ENCODE measurements at regions not wholly inside any gene's neighbourhood (a gene's known extent, or its start where the extent isn't known, plus 50 kb on each side); places are given as distances from the start of the nearest gene placed in this dataset.

DNA sequence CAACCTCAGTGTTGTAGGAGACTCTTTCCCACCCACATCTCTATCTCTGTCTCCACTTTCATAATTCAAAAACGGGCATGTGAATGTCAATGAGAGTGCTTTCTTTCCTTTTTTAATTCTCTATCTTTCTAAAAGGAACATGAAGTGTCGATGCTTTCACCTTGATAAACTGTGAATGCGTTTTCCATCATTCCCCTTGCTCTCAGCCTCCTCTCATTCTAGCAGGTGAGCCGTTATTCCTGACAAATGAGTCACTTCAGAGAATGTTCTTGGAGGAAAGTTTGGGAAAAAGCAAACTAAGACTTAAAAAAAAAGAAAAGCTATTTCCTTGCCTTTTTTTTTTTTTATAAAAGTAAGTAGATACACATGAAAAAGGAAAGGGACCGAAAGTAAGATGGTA is 226.0 kb upstream of the C1orf87 start:
- in situ Hi-C loops (cut with MboI; ENCODE audit: low pct_unique_long_range_greater_than_20kb, low sequenced_read_pairs) = no loop called here

DNA sequence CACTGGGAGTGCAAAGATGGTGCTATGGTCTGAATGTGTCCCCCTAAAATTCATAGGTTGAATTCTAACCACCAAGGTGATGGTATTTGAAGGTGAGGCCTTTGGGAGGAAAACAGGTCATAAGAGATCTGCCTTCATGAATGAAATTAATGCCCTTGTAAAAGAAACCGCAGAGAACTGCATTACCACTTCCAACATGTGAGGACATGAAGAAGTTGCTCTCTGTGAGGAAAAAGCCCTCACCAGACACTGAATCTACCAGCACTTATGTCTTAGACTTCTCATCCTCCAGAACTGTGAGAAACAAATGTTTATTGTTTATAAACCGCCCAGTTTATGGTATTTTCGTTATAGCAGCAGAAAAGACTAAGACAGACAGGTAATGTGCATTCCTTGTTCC is 224.7 kb upstream of the C1orf87 start:
- in situ Hi-C loops (cut with MboI; ENCODE audit: low pct_unique_long_range_greater_than_20kb, low sequenced_read_pairs) = no loop called here
- no peak for DNase-seq

More for the DNA sequence above, 226.0 kb upstream of the C1orf87 start:
- DNase-seq = no peak

DNA sequence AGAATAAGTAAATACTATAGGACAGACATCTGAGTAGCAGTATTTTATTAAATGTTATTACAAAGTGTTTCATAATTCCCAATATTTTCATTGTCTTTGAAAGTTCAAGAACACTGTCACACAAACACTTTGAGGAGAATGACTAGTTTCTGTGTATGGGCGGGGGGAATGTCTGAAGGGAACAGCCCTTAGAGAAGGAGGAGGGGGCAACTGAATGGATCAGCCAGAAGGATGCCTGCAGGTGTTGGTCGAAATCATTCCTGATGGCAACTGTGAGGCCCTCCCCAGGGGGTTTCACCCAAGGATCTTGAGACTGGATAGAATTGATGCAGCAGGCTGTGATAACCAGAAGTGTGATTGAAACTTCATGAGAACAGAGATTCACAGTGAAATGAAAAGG is 223.2 kb upstream of the C1orf87 start:
- no peak for DNase-seq
- in situ Hi-C loops (cut with MboI; ENCODE audit: low pct_unique_long_range_greater_than_20kb, low sequenced_read_pairs) = no loop called here

DNA sequence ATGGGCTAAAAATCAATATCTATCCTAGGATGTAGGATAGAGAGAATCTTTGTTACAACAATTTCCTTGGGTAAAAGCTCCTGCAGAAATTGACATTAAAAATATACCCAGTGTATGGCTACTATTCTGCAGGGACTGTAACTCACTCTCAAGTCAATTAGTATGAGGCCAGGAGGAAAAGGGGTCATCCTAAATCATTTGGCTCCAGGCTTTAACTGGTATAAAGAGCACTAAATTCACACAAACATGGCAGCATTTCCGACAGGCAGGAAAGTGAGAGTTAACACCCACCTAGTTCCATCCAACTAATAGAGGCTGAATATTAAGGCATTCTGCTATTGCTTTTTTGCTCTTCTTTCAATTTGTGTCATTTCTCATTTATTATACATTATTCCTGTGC is 218.6 kb upstream of the C1orf87 start:
- in situ Hi-C loops (cut with MboI; ENCODE audit: low pct_unique_long_range_greater_than_20kb, low sequenced_read_pairs) = no loop called here
- DNase-seq = no peak

DNA sequence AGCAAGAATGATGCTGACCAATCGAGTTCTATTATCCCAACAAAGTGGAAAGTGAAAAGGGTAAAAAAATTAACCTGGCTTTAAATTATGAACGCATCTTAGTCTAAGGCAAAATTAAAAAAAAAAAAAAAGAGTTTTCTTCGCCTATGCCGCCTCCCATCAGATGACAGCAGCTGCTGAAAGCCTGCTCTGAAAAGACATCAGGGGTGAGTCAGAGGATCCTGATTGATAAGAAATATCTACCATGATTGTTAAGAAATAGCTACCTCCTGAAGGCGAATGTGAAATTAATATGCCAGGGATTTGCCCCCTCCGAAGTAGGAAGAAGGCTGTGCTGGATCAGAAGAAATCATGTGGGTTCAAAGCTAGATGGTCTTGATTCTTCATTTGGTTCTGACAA is 216.8 kb upstream of the C1orf87 start:
- DNase-seq = no peak
- in situ Hi-C loops (cut with MboI; ENCODE audit: low pct_unique_long_range_greater_than_20kb, low sequenced_read_pairs) = no loop called here

DNA sequence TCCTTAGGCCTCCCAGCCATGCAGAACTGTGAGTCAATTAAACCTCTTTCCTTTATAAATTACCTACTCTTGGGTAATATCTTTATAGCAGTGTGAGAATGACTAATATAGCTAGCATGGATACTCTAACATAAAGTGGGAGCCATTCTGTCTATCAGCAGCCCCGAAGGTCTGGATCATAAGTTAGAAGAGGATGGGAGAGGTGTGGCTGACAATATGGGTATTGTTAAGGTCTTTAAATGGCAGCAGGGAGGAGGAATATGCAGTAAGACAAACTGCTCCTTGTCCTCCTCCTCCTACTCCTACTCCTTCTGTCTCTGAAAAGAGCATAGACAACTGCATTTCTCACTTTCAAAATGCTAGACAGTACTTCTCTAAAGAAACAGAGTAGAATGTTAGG is 214.0 kb upstream of the C1orf87 start:
- no peak for DNase-seq
- in situ Hi-C loops (cut with MboI; ENCODE audit: low pct_unique_long_range_greater_than_20kb, low sequenced_read_pairs) = no loop called here

DNA sequence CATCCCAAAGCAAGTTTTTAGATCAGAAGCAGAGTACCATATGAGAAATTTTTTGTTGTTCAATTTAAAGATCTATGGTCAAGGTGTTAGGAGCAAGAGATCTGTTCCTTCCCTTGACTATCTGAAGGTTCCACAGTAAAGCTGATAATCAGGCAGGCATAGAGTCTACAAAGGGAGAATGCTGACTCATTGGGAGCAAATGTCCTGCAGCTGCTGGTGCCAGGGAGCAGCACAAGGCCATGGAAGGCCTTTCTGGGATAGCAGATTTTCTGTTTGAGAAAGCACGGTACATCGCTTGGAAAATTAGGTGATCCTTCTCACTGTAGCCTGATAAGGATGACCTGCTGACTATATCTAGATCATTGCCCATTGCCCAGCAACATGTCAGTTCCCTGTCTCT is 210.1 kb upstream of the C1orf87 start:
- no peak for DNase-seq
- in situ Hi-C loops (cut with MboI; ENCODE audit: low pct_unique_long_range_greater_than_20kb, low sequenced_read_pairs) = no loop called here

DNA sequence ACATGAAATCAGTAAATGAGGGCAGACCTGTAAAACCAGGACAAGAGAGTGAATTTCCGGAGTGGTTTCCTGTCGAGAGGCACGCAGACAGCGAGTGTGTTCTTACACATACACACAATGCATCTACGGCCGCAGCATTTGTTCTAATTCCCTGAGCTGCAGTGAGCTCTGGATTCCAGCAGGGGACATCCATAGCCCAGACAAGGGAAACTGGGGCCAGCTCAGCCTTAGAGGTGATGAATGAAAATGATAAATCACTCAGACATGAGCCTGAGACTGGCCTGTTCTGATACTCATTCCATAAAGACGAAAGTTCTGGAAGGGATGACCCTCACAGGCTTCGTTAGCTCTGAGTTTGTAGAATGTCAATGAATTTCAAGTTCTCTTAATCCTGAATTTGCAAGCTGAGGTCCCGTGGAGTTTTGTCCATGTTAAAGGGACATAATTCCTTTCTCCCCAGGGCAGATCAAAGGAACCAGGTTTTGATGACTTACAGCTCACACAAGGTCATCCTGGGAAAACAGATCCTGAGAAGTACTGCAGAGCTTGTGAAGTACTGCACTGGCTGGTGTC is 207.9 kb upstream of the C1orf87 start:
- in situ Hi-C loops (cut with MboI; ENCODE audit: low pct_unique_long_range_greater_than_20kb, low sequenced_read_pairs) = no loop called here
- peak; percentile 69 for DNase-seq

DNA sequence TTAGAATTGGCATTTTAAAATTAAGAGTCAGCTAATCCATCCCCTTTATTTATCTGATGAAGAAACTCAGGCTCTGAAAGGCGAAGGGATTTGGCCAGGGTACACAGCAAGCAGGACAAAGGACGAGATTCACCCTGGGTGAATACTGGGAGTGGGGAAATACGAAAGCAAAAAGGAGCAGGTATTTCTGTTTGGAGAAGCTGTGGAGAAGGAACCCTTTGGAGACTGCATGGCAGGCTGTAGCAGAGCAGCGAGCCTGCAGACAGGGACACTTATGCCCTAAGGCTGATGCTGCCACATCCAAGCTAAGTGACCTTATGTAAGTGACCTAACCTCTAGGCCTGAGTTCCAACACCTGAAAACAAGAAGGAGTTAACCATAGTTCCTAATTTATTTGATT is 207.2 kb upstream of the C1orf87 start:
- in situ Hi-C loops (cut with MboI; ENCODE audit: low pct_unique_long_range_greater_than_20kb, low sequenced_read_pairs) = no loop called here
- peak; percentile 1 for DNase-seq

DNA sequence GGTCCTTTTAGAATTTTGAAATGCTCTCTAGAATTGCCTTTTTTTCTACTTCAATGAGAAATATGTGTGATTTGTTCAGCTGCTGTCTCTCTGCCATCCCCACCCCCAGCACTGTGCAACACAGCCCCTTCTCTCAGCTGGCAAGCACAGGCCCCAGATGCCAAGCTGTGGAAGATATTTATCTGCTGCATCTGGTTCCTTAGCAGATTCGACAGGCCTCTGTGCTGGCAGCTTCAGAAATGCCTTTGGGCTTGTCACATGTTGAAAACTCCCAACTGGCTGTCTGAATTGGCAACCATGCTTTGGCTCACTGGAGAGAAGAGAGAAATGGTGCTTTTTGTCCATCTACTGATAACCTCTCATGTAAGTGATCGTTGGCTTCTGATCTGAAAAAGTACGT is 206.7 kb upstream of the C1orf87 start:
- DNase-seq = no peak
- in situ Hi-C loops (cut with MboI; ENCODE audit: low pct_unique_long_range_greater_than_20kb, low sequenced_read_pairs) = no loop called here

DNA sequence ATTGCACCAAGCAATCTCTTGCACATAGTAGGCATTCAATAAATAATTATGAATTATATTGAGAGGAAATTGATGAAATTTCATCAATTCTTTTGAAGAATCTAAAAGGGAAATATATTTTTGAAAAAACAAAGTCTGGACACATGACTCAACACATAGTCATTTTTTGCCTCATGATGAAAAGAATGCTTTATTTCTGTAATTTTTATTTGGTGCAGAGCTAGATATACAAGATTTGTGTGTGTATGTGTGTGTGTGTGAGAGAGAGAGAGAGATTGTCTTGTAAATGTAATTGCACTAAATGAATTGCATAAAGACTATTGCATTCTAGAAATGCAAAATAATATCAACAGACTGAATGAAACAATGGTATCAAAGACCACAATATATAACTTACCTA is 206.2 kb upstream of the C1orf87 start:
- in situ Hi-C loops (cut with MboI; ENCODE audit: low pct_unique_long_range_greater_than_20kb, low sequenced_read_pairs) = no loop called here

DNA sequence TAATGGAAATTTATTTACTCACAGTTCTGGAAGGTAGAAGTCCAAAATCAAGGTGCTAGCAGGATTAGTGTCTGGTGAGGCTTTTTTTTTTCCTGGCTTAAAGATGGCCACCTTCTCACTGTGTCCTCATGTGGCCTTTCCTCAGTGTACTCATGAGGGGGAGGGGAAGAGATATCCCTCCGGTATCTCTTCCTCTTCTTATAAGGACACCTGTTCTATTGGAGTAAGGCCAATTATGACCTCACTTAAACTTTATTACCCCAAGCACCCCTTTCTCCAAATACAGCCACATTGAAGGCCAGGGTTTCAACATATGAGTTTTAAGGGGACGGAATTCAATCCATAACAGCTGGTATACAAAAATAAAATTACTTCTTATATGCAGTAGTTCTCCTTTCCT is 203.7 kb upstream of the C1orf87 start:
- DNase-seq = no peak
- in situ Hi-C loops (cut with MboI; ENCODE audit: low pct_unique_long_range_greater_than_20kb, low sequenced_read_pairs) = no loop called here

More for the DNA sequence above, 206.2 kb upstream of the C1orf87 start:
- DNase-seq = no peak

DNA sequence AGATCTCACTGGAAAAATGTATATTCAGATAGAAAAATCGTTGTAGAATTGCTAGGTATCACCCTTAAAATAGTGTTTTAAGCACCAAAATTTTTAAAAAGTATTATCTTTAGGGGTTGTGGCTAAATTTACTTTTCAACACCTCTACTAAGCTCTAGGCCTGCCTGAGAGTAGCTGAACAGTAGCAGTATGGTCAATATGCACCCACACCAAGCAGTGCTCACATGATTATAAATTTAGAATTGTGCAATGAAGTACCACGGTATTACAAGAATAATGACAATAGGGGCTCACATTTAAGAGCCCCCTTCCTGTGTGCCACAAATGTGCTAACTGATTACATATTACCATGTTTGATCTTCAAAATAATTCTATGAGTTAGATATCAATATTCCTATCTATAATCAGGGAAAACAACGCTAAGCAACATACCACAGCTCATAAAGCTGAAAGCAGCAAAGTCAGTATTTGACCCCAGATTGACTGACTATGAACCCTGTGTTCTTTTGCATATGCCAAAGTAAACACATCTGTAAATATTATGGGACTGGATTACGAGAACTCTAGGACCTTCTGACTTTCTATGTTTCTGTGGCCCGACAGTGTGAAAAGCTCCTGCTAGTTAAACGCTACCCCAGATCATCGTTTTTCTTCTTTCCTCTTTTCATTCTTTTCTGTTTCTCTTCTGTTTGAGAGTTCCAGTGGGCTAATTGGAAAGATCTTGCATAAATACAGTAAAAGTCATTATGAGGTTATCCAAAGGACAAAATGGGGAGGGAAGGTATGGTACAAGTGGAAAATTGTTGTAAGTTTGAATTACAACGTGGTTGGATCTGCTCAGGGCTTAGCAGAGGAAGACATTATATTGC is 201.1 kb upstream of the C1orf87 start:
- no peak for DNase-seq
- in situ Hi-C loops (cut with MboI; ENCODE audit: low pct_unique_long_range_greater_than_20kb, low sequenced_read_pairs) = no loop called here

DNA sequence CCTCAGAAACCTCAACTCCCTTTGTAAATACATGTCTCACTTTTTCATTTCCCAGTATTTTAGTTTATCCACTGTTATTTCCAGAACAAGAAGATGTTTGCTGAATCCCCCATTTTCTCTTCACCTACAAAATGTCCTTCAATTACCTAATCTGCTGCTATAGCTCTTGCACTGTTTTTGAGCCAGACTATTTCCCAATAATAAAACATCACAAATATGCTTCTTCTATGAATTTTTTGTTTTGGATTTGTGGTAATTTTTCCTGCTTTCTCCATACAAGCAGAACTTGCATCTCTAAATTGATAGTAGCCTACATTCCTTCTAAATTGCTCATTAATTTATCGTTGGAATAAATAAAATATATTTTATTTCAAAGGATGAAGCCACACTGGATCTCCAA is 199.6 kb upstream of the C1orf87 start:
- in situ Hi-C loops (cut with MboI; ENCODE audit: low pct_unique_long_range_greater_than_20kb, low sequenced_read_pairs) = no loop called here
- DNase-seq = no peak

DNA sequence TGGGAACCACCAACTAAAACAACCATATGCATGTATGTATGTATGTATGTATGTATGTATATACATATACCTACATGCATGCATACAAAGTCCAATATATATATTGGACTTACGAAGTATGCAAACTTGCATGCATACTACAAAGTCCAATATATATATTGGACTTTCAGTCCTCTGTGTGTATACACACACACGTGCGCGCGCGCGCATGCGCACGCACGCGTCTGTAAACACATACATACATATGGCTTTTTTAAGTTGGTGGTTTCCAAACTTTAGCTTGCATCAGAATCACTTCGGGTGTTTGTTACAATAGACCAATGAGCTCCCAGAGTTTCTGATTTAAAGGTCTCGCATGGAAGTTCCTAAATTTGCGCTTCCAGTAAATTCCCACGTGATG is 197.5 kb upstream of the C1orf87 start:
- in situ Hi-C loops (cut with MboI; ENCODE audit: low pct_unique_long_range_greater_than_20kb, low sequenced_read_pairs) = no loop called here
- DNase-seq = no peak

DNA sequence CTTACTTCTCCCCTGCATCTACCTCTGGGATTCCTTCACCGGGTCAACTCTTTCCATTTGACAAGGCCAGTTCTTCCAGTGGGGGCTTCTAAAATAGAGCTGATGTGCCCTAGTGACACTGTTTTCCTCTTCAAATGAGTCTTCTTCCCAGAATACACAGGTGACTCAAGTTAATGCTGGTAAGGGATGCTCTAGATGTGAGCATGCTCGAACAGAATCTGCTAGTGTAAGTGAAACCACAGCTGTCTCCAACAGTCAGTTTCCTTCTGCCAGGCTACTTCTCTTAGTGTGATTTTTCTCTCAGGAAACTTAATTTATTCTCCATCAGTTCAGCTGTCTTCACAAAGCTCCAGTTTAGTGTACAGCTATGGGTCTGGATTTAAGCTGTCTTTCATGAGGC is 194.9 kb upstream of the C1orf87 start:
- in situ Hi-C loops (cut with MboI; ENCODE audit: low pct_unique_long_range_greater_than_20kb, low sequenced_read_pairs) = no loop called here
- no peak for DNase-seq

DNA sequence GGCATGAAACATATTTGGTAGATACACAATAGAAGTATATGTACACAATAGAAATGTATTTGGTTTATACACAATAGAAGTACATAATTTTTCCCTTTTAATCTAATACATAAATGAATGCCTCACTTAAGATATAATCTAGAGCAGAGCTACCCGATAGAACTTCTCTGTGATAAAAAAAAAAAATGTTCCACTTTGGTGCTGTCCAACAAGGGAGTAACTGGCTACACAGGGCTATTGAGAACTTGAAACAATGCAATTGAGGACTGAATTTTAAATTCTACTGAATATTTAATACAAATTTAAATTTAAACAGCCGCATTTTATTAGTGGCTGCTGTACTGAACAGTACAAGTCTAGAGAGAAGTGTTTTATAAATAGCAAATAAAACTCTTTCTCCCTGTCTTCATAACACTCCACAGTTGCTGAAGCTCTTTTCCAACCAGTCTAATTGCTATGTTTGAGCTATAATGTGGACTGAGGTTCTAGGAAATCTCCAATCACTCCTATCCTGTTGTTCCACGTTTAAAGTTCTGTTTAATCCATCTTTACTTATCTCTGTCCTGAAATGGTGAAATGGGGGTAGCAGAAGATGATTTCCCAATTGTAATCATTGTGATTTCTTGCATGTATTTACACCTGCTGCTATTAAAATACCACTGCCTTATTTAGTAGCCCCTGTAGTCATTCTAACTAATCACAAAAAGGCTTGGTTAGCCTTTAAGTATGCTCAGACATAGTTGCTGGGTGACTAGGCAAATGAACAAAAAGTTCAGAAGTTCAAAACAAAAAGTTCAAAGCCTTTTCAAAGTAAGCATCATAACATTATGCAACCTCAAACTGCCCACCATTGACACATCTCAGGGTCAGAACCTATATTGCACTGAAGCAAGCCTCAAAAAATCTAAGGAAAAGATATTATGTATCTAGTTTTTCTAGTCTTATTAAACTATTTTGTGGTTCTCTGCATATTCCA is 192.3 kb upstream of the C1orf87 start:
- DNase-seq = no peak
- in situ Hi-C loops (cut with MboI; ENCODE audit: low pct_unique_long_range_greater_than_20kb, low sequenced_read_pairs) = no loop called here

DNA sequence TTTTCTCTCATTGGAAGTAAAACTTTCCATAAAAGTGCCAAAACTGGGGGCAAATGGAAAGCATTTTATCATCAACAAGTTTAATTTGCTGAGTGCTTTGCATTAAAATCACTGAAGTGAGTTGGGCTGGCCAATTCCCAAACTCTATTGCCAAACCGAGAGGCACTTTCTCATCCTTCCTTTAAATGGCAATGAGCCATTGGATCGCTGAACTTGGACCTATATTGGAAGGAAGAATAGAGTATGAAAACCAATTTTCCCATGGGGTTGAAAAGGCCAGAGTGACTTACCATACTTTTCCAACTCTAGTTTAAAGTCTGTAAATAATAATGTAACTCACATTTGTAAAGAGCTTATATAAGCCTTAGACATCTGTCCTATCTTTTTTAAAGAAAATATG is 189.1 kb upstream of the C1orf87 start:
- DNase-seq = no peak
- in situ Hi-C loops (cut with MboI; ENCODE audit: low pct_unique_long_range_greater_than_20kb, low sequenced_read_pairs) = no loop called here

DNA sequence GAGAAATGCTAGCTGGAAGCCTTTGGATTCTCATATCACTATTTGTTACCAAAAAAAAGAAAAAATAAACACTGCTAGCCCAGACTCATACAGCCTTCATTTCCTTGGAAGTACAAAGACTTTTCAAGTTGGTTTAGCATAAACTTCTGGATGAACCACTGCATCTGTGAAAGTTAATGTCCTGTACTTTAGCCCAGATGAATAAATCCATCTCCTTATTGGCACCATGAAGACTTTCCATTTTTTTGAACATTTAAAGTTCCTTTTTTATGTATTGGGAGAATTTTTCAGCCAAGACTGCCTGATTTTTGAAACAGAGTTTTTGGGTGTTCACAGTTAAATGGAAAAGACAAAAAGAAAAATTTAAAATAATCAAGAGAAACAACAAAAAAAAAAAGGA is 184.0 kb upstream of the C1orf87 start:
- DNase-seq = no peak
- in situ Hi-C loops (cut with MboI; ENCODE audit: low pct_unique_long_range_greater_than_20kb, low sequenced_read_pairs) = no loop called here

DNA sequence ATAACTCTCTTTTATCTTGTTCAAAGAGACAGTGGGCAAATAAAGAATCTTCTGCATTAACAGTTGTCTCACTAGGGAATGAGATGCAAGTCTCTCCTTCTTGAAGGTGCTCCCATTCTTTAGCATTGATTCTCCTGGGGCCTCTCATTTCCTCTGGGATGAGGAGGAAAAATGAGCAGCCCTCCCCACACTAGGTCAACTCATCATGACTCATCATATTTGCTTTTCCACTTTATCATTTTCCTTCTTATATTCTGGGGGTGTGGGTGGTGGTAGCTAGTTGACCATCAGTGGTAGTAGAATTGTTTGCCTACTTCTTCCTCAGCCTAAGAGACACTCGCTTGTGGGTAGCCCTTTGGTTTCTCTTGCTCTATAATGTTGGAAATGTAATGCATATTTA is 182.0 kb upstream of the C1orf87 start:
- DNase-seq = no peak
- in situ Hi-C loops (cut with MboI; ENCODE audit: low pct_unique_long_range_greater_than_20kb, low sequenced_read_pairs) = no loop called here

Data from KBM-7 (cell line).